ENCODE measurements at regions not wholly inside any gene's neighbourhood (a gene's known extent, or its start where the extent isn't known, plus 50 kb on each side); places are given as distances from the start of the nearest gene placed in this dataset.
"Not testable (repeated sequence)": the region's sequence is repeated elsewhere in the genome, so short reads cannot be mapped to it uniquely, and the experiment has no call there.

DNA sequence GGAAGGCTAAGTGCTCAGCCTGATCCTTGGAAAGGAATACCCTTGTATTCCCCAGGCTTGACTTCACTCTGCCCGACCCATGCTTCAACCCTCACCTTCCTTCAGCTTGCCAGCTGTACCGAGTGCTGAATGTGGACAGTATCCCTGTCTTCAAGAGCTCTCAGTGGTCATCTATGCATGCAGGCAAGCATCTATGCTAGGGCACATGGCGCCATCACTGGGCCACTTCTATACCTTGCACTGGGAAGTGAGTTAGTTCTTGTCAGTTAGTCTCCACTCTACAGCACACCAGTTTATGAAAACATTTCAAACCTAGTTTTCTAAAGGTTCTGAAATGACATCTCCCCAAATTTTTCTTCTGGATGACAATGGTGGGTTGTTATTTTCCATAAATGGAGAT is 82.0 kb upstream of the MYRIP start:
- no peak overlapping the region for H3K27ac ChIP-seq (ENCODE audit: low read depth in 2 of 2, low read length in 1 of 2)
- no peaks in the 10 kb centered on the region for H3K27me3 ChIP-seq (ENCODE audit: control insufficient read depth in 1 of 2, insufficient read depth in 2 of 2, low read length in 2 of 2)
- H3K36me3 ChIP-seq (ENCODE audit: control insufficient read depth in 2 of 2, insufficient read depth in 2 of 2, low read length in 1 of 2): no peaks in the 10 kb centered on the region
- 59 to 66% methylated on average over 3 of the region's 3 CpGs for WGBS, 2 donors
- H3K9me3 ChIP-seq (ENCODE audit: control insufficient read depth in 2 of 2, insufficient read depth in 1 of 2, low read depth in 1 of 2, low read length in 1 of 2): no peaks in the 10 kb centered on the region
- no peak overlapping the region for H3K4me3 ChIP-seq (ENCODE audit: low read depth in 1 of 2, low read length in 2 of 2)
- H3K4me1 ChIP-seq (ENCODE audit: control insufficient read depth in 2 of 2, insufficient read depth in 2 of 2, low read length in 1 of 2): no peaks in the 10 kb centered on the region

DNA sequence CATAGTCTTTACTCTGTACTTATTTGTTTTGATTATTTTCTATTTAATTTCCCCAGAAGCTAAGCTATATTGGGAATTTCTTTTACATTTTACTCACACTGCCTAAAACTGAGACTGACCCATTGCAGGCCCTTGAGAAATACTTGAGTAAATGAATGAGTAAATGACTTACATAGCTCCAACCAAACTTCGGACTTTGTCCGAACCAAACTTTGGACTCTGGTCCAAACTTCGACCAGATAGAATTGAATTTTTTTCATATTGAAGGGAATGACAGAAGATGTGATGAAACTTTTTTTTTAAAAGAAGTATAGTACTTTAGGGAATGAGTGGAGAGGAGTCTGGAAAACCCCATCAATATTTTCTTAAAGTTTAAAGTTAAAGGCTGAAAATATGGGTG is 75.6 kb upstream of the MYRIP start:
- H3K4me3 ChIP-seq (ENCODE audit: low read depth in 1 of 2, low read length in 2 of 2): no peak overlapping the region
- H3K4me1 ChIP-seq (ENCODE audit: control insufficient read depth in 2 of 2, insufficient read depth in 2 of 2, low read length in 1 of 2): no peaks in the 10 kb centered on the region
- WGBS, 2 donors: 91 to 92% methylated on average over 3 of the region's 3 CpGs
- no peaks in the 10 kb centered on the region for H3K27me3 ChIP-seq (ENCODE audit: control insufficient read depth in 1 of 2, insufficient read depth in 2 of 2, low read length in 2 of 2)
- no peaks in the 10 kb centered on the region for H3K36me3 ChIP-seq (ENCODE audit: control insufficient read depth in 2 of 2, insufficient read depth in 2 of 2, low read length in 1 of 2)
- no peaks in the 10 kb centered on the region for H3K9me3 ChIP-seq (ENCODE audit: control insufficient read depth in 2 of 2, insufficient read depth in 1 of 2, low read depth in 1 of 2, low read length in 1 of 2)
- H3K27ac ChIP-seq (ENCODE audit: low read depth in 2 of 2, low read length in 1 of 2): no peak overlapping the region

DNA sequence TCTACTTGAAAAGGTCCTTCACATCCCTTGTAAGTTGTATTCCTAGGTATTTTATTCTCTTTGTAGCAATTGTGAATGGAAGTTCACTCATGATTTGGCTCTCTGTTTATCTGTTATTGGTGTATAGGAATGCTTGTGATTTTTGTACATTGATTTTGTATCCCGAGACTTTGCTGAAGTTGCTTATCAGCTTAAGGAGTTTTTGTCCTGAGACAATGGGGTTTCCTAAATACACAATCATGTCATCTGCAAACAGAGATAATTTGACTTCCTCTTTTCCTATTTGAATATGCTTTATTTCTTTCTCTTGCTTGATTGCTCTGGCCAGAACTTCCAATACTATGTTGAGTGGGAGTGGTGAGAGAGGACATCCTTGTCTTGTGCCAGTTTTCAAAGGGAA is 69.8 kb upstream of the MYRIP start:
- not testable (repeated sequence) for H3K27me3 ChIP-seq (ENCODE audit: control insufficient read depth in 1 of 2, insufficient read depth in 2 of 2, low read length in 2 of 2); H3K36me3 ChIP-seq (ENCODE audit: control insufficient read depth in 2 of 2, insufficient read depth in 2 of 2, low read length in 1 of 2); H3K4me3 ChIP-seq (ENCODE audit: low read depth in 1 of 2, low read length in 2 of 2); H3K9me3 ChIP-seq (ENCODE audit: control insufficient read depth in 2 of 2, insufficient read depth in 1 of 2, low read depth in 1 of 2, low read length in 1 of 2); H3K4me1 ChIP-seq (ENCODE audit: control insufficient read depth in 2 of 2, insufficient read depth in 2 of 2, low read length in 1 of 2); H3K27ac ChIP-seq (ENCODE audit: low read depth in 2 of 2, low read length in 1 of 2)
- WGBS, 2 donors: 45 to 53% methylated on average over 1 of the region's 1 CpG

DNA sequence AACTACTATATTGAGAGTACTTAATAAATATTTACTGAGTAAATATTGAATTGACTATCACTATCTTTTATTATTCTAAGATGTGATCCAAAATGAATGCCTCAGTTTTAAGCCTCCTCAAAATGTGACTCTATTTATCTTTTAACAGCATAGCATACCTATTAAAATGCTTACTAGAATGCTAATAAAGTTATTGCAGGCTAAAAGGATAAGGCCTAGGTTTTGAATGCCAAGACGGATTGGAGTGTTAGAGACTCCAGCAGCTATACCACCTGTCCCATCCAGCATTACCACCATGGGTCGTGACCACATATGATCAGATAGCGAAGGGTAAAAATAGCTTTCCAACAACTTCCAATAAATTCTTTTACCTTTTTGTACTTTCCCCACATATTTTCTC is 64.7 kb upstream of the MYRIP start:
- H3K4me3 ChIP-seq (ENCODE audit: low read depth in 1 of 2, low read length in 2 of 2): no peak overlapping the region
- no peaks in the 10 kb centered on the region for H3K9me3 ChIP-seq (ENCODE audit: control insufficient read depth in 2 of 2, insufficient read depth in 1 of 2, low read depth in 1 of 2, low read length in 1 of 2)
- WGBS, 2 donors: 82 to 87% methylated on average over 3 of the region's 3 CpGs
- H3K36me3 ChIP-seq (ENCODE audit: control insufficient read depth in 2 of 2, insufficient read depth in 2 of 2, low read length in 1 of 2): no peaks in the 10 kb centered on the region
- no peaks in the 10 kb centered on the region for H3K4me1 ChIP-seq (ENCODE audit: control insufficient read depth in 2 of 2, insufficient read depth in 2 of 2, low read length in 1 of 2)
- H3K27me3 ChIP-seq (ENCODE audit: control insufficient read depth in 1 of 2, insufficient read depth in 2 of 2, low read length in 2 of 2): no peaks in the 10 kb centered on the region
- H3K27ac ChIP-seq (ENCODE audit: low read depth in 2 of 2, low read length in 1 of 2): no peak overlapping the region

DNA sequence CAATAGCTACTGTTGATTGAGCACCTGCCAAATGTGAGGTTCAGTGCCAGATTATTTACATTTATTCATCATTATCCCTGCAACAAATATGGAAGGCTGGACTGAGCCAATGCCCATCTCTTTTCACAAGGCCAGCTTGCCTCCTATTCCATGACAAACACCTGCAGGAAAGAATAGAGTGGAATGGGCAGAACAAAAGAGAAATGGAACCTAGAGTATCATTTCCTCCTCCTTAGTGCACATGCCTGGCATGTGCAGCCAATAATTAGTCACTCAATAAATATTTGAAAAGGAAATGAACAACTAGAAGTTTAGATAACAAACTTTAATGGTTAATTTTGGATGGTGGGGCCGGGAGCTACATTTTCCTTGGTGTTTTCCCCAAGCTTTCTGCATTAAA is 61.4 kb upstream of the MYRIP start:
- H3K27me3 ChIP-seq (ENCODE audit: control insufficient read depth in 1 of 2, insufficient read depth in 2 of 2, low read length in 2 of 2): peaks cover 0 to 3% of the 10 kb centered on the region in 2 donors

DNA sequence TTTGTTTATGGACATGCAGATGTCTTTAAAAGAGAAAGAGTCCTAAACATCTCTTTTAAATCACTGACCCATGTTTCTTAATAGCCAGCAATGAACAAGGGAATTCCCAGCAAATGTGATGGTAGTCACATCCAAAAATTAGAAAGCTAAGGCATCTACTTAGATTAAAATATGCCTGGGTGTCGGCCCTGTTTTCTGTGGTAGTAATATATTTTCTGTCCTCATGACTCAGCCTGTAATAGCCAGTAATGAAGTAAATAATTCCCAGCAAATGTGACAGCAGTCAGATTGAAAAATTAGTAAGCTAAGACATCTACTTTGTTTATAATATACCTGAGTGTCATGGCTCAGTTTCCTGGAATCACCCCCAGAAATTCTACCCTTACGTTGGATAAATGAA is 60.6 kb upstream of the MYRIP start:
- Histone ChIP-seq H3K4me1 (ENCODE audit: control insufficient read depth in 2 of 2, insufficient read depth in 2 of 2, low read length in 1 of 2) (no peaks in the 10 kb centered on the region), H3K4me3 (ENCODE audit: low read depth in 1 of 2, low read length in 2 of 2) (no peak overlapping the region), H3K9me3 (ENCODE audit: control insufficient read depth in 2 of 2, insufficient read depth in 1 of 2, low read depth in 1 of 2, low read length in 1 of 2) (no peaks in the 10 kb centered on the region), H3K27me3 (ENCODE audit: control insufficient read depth in 1 of 2, insufficient read depth in 2 of 2, low read length in 2 of 2) (peaks cover 0 to 3% of the 10 kb centered on the region in 2 donors), H3K27ac (ENCODE audit: low read depth in 2 of 2, low read length in 1 of 2) (no peak overlapping the region), H3K36me3 (ENCODE audit: control insufficient read depth in 2 of 2, insufficient read depth in 2 of 2, low read length in 1 of 2) (no peaks in the 10 kb centered on the region)
- WGBS, 2 donors: 66 to 68% methylated on average over 2 of the region's 2 CpGs

More for the DNA sequence above, 61.4 kb upstream of the MYRIP start:
- Histone ChIP-seq H3K4me3 (ENCODE audit: low read depth in 1 of 2, low read length in 2 of 2) (no peak overlapping the region), H3K9me3 (ENCODE audit: control insufficient read depth in 2 of 2, insufficient read depth in 1 of 2, low read depth in 1 of 2, low read length in 1 of 2) (no peaks in the 10 kb centered on the region), H3K27ac (ENCODE audit: low read depth in 2 of 2, low read length in 1 of 2) (no peak overlapping the region), H3K36me3 (ENCODE audit: control insufficient read depth in 2 of 2, insufficient read depth in 2 of 2, low read length in 1 of 2) (no peaks in the 10 kb centered on the region), H3K4me1 (ENCODE audit: control insufficient read depth in 2 of 2, insufficient read depth in 2 of 2, low read length in 1 of 2) (no peaks in the 10 kb centered on the region)
- WGBS, 2 donors: 43 to 69% methylated on average over 1 of the region's 1 CpG

DNA sequence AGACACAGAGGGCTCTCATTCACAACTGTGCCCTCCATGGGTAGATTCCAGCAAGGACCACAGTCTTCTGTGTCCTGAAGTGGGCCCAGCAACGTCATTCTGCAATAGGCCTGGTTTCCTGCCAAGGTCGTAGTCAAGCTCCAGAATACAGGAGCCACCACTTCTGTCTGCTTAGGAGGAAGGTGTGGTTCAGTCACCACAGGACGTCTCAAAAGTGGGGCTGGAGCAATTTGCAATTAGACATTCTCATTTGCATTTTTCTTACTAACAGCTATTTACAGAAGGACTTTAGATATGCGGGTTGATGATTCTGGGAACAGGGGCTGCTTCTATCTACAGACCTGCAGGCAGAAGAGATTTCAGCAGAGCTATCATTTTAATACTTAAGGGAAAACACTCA is 58.7 kb upstream of the MYRIP start:
- H3K4me1 ChIP-seq (ENCODE audit: control insufficient read depth in 2 of 2, insufficient read depth in 2 of 2, low read length in 1 of 2): no peaks in the 10 kb centered on the region
- peak overlapping the region in 1 of 2 donors; percentile 9 for H3K27ac ChIP-seq (ENCODE audit: low read depth in 2 of 2, low read length in 1 of 2)
- 52 to 54% methylated on average over 4 of the region's 4 CpGs for WGBS, 2 donors
- H3K9me3 ChIP-seq (ENCODE audit: control insufficient read depth in 2 of 2, insufficient read depth in 1 of 2, low read depth in 1 of 2, low read length in 1 of 2): no peaks in the 10 kb centered on the region
- H3K4me3 ChIP-seq (ENCODE audit: low read depth in 1 of 2, low read length in 2 of 2): no peak overlapping the region
- H3K27me3 ChIP-seq (ENCODE audit: control insufficient read depth in 1 of 2, insufficient read depth in 2 of 2, low read length in 2 of 2): peaks cover 3% of the 10 kb centered on the region in 2 donors
- H3K36me3 ChIP-seq (ENCODE audit: control insufficient read depth in 2 of 2, insufficient read depth in 2 of 2, low read length in 1 of 2): no peaks in the 10 kb centered on the region

DNA sequence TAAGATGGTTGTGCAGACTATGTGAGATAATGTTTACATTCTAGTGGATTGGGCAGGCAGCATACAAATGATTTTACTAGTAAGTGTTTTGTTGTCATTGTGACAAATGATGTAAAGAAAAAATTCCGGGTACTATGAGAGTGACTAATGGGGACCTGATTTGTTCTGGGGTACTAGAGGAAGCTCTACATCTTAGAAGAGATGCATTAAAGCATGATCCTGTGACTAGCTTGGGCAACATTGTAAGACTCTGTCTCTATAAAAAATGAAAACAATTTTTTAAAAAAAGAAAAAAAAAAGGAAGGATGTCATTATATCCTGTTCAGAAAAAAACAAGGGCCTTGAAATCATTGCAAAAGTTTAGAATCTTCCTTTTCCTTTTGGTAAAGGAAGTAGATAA is 58.1 kb upstream of the MYRIP start:
- H3K9me3 ChIP-seq (ENCODE audit: control insufficient read depth in 2 of 2, insufficient read depth in 1 of 2, low read depth in 1 of 2, low read length in 1 of 2): no peaks in the 10 kb centered on the region
- no peaks in the 10 kb centered on the region for H3K4me1 ChIP-seq (ENCODE audit: control insufficient read depth in 2 of 2, insufficient read depth in 2 of 2, low read length in 1 of 2)
- H3K4me3 ChIP-seq (ENCODE audit: low read depth in 1 of 2, low read length in 2 of 2): no peak overlapping the region
- H3K27me3 ChIP-seq (ENCODE audit: control insufficient read depth in 1 of 2, insufficient read depth in 2 of 2, low read length in 2 of 2): peaks cover 3% of the 10 kb centered on the region in 2 donors
- H3K27ac ChIP-seq (ENCODE audit: low read depth in 2 of 2, low read length in 1 of 2): no peak overlapping the region
- WGBS, 2 donors: 25 to 32% methylated on average over 1 of the region's 1 CpG
- no peaks in the 10 kb centered on the region for H3K36me3 ChIP-seq (ENCODE audit: control insufficient read depth in 2 of 2, insufficient read depth in 2 of 2, low read length in 1 of 2)

DNA sequence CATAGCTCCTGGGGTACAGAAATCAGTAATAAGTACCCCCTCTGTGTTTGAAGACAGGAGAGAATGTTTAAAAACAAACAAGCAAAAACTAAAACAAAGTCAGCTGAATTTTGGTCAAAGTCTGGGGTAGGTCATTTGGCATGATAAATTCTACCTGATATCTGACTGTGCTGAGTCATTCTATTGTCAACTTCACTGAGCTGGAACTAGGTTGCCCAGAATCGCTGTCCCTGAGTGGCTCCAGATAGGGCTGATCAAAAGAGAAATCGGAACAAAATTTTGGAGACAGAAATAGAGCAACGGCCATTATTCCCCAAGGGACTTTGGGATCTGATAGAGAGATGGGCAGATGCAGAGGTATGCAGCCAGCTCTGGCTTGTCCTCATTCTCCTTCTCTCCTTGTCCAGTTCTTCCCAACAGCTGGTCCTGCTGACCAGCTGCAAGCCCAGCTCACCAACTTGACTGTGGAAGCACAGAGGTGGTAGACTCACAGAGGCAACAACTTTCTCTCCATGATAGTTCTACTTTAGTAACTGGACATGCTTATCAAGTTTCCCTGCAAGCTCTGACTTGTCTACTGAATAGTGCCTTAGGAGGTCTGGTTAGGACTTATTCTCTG is 57.3 kb upstream of the MYRIP start:
- H3K4me3 ChIP-seq (ENCODE audit: low read depth in 1 of 2, low read length in 2 of 2): no peak overlapping the region
- no peaks in the 10 kb centered on the region for H3K4me1 ChIP-seq (ENCODE audit: control insufficient read depth in 2 of 2, insufficient read depth in 2 of 2, low read length in 1 of 2)
- WGBS, 2 donors: 57 to 59% methylated on average over 3 of the region's 3 CpGs
- H3K36me3 ChIP-seq (ENCODE audit: control insufficient read depth in 2 of 2, insufficient read depth in 2 of 2, low read length in 1 of 2): no peaks in the 10 kb centered on the region
- no peaks in the 10 kb centered on the region for H3K9me3 ChIP-seq (ENCODE audit: control insufficient read depth in 2 of 2, insufficient read depth in 1 of 2, low read depth in 1 of 2, low read length in 1 of 2)
- peaks cover 3% of the 10 kb centered on the region in 2 donors for H3K27me3 ChIP-seq (ENCODE audit: control insufficient read depth in 1 of 2, insufficient read depth in 2 of 2, low read length in 2 of 2)
- H3K27ac ChIP-seq (ENCODE audit: low read depth in 2 of 2, low read length in 1 of 2): no peak overlapping the region

DNA sequence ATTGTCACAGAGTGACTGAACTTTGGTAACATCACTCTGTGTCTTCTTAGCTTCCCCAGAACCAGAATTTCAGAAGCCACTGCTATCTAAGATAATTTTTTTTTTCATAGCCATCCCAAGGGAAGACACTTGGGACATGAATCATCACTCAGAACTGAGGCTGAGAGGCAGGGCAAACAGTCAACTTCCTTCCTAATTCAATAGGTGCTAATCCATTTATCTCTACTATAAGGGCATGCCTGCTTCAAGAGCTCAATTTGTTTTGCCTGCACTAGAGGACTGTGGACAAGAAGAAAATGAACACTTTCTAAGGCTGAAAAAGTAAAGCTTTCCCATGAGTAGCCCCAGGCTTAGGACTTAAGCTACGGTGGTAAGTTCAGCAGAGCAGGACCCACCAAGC is 56.7 kb upstream of the MYRIP start:
- Histone ChIP-seq H3K27ac (ENCODE audit: low read depth in 2 of 2, low read length in 1 of 2) (no peak overlapping the region), H3K4me3 (ENCODE audit: low read depth in 1 of 2, low read length in 2 of 2) (no peak overlapping the region), H3K9me3 (ENCODE audit: control insufficient read depth in 2 of 2, insufficient read depth in 1 of 2, low read depth in 1 of 2, low read length in 1 of 2) (no peaks in the 10 kb centered on the region), H3K27me3 (ENCODE audit: control insufficient read depth in 1 of 2, insufficient read depth in 2 of 2, low read length in 2 of 2) (peaks cover 3% of the 10 kb centered on the region in 2 donors), H3K4me1 (ENCODE audit: control insufficient read depth in 2 of 2, insufficient read depth in 2 of 2, low read length in 1 of 2) (no peaks in the 10 kb centered on the region), H3K36me3 (ENCODE audit: control insufficient read depth in 2 of 2, insufficient read depth in 2 of 2, low read length in 1 of 2) (no peaks in the 10 kb centered on the region)
- 64 to 74% methylated on average over 1 of the region's 1 CpG for WGBS, 2 donors
